DMS114 treated with DMSO at 0.1 percent for 48 hours (cell line): ENCODE measurements at regions not wholly inside any gene's neighbourhood (a gene's known extent, or its start where the extent isn't known, plus 50 kb on each side); places are given as distances from the start of the nearest gene placed in this dataset.

Experiments
- DNase-seq: peaks from one replicate; lab custom pipeline; 2025; ENCODE audit not compliant: unreplicated experiment; lab: John Stamatoyannopoulos, UW

DNA sequence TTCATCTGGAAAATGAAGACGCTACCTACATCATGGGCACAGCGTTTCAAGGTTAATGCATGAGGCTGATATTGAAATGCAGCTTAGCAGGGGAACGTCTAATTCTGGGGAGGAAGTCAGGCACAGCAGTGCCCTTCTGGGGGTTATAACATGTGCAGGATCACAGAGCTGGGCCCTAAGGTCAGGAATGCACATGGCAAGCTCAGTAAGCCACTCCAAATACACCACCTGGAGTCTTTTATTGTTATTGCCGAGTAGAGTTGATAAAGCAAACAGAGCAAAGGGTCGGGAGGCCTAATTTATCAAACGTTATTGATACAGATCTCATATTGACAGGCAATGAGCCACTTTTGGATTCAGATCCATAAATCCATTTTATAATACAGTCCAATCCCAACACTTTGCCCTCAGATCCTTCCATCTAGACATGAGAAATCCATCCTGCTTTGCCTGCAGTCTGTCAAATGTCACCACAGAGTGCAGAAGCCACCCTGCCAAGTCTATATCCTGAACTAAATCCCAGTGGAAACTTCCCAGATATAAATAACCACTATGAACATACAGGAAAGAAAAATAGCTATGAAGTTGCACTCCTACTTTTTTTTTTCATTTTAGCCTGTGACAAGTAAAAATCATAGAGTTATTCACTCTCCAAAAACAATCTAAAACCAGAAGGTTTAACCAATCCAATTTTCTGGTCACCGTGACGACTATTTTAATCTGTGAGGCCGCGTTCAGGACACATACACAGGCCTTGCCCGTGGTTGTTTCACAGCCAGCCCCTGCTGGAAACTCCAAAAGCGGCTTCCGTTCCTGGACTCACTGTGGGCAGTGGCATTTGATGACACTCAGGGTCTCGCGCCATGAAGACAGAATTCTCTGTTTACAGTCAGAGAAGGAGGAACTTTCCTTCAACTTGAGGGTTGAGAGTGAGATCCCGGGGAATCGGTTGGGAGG, 335.4 kb downstream of the DHX15 start:
- no peak for DNase-seq

DNA sequence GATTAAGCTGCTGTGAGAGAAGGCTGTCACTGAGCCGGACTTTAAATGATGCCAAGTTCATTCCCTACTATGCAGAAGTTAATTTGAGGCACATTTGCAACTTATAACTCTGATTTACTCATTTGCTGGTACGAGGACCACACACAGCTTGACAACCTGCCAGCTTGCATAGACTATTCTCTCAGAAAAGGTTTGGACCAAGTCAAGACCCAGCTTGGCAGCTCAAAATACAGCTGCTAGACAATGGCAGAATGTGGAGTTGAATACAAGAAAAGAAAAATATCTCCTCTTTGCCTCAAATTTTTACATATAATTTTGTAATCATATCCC, 338.9 kb downstream of the DHX15 start:
- no peak for DNase-seq

DNA sequence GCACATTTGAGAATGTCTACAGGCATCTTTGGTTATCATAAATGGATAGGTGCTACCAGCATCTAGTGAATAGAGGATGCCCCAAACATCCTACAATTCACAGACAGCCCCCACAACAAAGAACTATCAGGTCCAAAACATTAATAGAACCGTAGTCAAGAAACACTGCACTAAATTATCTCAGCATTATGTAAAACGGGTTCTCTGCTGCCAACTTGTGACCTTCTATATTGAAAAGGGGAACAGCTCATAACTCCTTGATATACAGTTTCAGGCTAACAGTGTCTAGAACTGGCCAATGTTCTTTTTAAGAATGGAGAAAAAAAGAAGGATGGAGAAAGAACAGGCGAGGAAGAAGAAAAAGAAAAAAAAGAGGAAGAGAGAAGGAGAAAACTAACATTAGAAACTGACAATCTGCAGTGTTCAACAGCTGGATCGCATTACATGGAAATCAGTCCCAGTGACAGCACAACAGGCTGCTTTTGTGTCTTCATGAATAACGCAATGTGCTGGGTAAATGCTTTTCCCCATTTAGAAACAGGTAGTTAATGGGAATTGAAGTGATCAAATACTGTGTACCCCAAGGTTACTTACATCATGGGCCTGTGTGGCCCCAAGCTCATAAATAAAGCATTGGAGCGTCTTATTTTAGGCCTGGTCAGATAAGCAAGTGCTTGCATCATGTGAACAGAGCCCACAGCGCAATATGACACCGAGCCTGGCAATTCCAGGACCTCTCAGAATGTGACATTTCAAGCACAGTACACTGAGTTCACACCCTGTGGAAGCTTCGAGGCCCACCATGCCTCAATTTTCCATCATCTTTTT, 339.5 kb downstream of the DHX15 start:
- DNase-seq, result no peak

DNA sequence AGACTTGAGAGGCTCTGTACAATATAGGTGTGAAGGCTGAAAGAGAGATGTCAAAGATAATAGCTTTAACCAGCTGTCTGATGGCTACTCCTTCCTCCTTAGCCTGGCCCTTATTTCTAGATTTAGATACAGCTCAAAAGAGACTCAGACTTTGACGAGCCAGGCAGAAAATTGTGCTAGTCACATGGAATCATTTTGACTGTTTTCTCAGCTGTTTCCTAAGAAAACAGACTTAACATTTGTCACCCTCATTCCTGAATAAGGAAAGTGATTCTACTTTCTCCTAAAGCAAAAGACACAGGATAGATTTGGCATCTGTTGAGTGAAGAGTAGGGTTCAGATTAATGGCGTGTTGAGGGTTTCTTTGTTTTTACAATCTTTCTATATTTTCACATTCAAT, 340.7 kb downstream of the DHX15 start:
- DNase-seq, result no peak

DNA sequence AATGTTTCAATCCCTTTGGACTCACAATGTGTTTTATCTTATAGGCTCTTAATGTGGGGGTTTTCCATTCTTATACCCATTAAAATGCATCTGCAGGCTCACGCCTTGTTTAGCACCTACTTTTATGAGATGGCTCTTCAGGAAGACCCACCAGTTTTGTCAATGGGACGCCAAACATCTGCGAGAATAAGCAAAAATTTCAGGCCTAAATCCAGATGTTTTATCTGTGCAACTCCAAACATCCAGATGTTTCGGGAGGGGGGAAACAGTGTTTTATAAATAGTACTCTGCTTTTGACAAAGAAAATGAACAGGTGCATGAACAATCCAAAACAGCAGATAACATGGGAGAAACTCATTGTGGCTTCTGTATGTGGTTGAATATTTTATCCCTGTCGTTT, 342.8 kb downstream of the DHX15 start:
- DNase-seq, result no peak

DNA sequence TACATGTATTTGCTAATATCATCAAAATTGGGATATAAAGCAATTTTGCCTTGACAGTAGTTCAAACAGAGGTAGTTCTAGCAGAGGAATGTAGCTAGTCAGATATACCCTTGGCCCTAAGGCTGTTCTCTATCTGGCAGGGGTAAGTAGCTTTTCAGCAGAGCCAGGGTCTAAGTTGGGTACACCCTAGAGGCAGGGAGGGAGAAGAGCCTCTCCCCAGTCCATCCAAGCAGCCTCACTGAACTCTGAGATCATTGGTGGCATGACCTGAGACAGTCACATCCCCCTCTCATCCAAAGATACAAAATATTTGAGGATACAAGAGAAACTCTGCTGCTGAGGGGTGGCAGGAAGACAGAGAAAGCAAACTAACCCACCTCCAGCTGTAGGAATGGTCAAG, 343.7 kb downstream of the DHX15 start:
- DNase-seq, result no peak

DNA sequence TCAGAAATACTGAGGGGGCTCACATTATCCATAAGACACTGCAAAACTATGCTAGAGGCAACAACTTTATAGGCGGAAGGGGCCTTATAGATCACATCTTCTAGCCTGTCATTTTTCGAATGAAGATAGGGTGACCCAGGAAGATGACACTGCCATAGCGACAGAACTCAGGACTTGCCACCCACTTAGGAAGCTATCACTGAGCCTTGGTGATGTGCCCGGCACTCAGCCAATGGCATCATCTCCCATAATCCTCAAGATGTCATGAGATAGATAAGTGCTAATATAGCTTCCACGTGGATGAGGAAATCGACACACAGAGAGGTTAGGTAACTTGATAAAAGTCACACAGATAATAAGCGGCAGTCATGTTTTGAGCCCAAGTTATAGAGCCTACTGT, 346.6 kb downstream of the DHX15 start:
- no peak for DNase-seq

DNA sequence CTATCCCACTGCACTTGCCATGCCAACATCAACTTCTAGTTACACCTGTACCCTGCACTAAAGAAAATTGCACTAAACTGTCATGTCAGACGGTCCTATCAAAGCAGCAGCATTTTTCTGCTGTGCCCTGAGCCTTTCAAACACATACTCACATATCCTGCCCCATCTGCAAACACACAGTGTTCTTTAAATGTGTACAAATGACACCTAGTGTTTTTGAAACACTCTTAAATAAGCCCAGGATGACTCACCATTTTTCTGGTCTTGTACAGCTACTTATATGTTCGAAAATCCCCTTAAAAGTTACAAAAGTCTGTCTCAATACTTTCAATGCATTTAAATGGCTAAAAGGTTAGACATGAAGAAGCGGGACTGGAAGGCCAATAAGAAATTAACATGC, 346.7 kb upstream of the PPARGC1A start:
- DNase-seq, result no peak

DNA sequence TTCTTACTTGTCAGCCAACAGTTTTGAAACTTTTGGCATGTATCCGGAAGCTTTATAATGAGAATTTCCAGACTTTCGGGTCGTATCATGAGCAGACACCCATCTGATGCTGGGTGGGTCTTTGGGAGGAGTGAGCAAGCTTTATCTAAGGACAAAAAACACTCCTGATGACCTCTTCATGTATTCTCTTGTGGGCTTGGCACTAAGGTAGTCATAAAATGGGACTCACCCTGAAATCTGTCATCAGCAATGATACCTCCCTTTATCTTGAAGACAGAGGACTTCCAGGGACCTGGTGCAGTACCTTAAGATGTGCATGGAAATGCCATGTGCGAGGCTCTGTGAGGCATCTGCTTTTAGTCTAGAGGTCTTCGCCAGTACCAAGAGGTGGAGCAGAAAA, 346.3 kb upstream of the PPARGC1A start:
- no peak for DNase-seq

DNA sequence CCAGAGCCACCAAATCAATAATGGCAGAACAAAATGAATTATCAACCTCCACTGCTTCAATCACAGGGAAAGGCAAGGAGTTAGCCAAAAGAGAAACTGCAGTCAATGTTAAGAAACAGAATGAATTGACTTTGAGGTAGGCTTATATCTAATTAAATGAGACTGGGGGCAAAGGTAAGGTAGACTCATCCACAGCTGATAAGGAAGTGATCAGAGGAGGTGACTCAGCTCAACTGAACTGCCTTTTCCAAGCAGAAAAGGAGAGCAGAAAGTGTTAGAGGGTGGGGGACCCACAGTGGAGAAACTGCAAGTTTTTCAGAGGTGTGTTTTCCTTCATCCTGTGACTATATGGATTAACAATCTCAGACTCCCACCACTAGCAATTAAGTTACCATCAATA, 345.8 kb upstream of the PPARGC1A start:
- DNase-seq, result no peak

DNA sequence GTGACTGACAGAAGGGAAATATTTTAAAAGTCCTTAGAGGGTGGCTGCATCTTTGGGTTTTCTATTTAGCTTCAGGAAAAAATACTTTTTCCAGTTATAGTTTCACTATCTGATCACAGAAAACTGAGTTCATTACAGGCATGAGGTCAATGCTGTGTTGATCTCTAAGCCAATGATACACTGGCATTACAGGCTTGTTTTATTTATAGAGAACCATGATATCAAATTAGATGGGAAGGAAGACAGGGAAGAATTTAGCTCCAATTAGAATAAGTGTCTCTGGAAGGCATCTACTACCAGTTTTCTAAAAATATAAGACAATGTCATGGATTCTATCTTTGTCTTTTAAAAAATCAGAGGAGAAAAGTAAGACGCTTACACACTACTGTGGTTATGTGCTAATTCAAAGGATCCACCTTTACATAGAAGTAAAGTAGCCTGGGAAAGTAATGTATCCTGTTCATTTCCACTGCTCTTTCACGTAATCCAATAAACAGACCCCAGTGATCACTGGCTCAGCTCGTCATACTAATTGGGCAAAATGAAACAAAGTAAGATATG, 344.5 kb upstream of the PPARGC1A start:
- DNase-seq, result no peak

DNA sequence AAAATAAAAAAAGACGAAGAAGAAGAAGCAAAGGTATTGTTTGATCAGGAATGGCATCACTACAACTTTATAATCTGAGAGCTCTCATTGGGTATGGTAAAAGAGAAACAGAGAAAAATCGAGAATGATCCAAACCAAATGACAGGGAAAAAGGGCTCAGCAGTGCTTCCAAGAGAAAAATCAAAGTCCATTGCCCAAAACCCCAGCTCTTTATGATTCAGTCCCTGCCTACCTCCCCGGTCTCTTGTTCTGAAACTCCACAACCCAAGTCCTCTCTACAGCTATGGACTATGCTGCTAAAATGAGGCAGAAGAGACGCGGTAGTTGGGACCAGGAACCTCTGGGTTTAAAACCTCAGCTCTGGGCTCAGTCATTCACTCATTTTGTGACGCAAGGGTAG, 341.1 kb upstream of the PPARGC1A start:
- DNase-seq, result no peak

DNA sequence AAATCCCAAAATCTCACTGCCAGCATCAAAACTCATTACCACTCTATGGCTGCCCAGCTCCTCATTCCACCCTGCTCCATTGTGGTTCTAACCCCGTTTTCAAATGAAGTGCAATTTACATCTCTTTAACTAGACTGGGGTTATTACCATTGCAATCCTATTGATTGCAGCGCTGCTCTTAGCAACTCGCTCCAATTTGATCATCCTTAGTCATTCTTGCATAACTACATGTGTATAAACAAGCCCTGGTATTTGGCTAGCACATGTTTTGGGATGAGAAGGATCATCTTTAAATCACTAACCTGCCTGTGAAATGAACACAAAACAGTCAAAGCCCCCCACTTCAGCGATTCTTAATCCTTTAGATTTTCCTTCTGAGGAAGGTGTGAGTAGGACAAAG, 340.1 kb upstream of the PPARGC1A start:
- DNase-seq, result no peak

DNA sequence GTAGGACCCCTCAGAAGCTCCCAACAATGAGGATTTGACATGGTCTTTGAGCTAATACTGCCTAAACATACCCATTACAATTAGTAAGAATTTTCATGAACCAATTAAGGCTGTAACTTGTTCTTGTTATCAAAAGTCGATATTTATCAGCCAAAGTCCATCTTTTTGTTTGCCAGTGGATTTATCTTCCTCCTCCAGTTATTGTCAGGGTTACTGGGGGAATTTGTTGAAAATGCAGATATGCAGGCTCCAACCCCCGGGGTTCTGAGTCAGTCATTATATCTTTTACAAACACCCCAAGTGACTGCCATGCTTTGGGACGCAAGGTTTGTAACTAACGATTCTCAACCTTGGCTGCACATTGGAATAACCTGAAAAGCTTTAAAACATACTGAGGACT, 338.8 kb upstream of the PPARGC1A start:
- DNase-seq, result no peak

DNA sequence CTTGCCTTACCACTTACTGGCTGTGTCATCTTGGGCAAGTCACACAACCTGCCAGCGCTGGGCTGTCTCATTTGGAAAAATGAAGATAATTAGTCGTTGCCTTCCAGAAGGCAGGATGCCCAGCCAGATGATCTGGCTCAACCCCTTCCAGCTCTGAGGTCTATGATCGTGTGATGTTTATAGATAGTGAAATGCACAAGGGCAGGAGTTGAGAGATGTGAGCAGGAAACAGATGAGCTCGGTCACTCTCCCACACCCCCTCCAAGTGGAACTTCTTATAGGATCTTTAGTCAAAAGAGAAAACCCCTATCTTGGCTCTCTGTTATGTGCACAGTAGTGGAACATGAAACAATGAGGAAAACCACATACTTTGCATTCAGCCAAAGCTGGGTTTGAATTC, 336.8 kb upstream of the PPARGC1A start:
- DNase-seq, result no peak

DNA sequence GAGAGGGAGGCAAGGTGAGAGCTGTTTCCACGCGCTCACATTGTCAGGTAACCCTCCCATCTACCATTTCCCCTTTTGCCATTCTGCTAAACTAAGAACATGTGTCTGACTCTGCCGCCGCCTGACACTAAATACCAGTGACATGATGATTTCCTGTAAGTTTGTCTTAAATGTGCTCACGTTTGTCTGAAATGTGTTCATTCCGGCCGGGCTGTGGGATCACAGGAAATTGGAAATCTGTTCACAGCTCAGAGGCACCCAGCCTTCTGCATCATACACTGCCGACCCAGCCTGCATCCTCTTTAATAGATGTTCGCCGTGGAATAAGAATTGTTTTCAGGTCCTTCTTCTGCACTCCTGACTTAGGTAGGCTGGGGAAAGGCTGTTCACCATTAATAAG, 336.2 kb upstream of the PPARGC1A start:
- no peak for DNase-seq

DNA sequence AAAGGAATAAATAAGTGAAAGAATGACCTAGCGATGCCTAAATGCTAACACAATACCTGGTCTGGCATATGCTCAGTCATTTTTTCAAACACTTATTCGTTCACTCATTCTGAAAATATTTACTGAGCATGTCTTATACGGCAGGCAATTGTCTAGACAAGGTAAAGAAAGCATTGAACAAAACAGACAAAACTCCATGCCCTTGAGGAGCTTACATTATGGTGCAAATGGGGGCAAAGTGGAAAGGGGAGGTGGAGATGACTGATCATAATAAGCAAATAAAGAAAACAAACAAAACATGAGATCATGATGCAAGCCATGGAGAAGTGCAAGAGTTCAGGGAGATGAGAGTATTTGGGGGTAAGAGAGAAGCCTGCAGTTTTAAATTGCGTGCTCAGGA, 334.6 kb upstream of the PPARGC1A start:
- no peak for DNase-seq

DNA sequence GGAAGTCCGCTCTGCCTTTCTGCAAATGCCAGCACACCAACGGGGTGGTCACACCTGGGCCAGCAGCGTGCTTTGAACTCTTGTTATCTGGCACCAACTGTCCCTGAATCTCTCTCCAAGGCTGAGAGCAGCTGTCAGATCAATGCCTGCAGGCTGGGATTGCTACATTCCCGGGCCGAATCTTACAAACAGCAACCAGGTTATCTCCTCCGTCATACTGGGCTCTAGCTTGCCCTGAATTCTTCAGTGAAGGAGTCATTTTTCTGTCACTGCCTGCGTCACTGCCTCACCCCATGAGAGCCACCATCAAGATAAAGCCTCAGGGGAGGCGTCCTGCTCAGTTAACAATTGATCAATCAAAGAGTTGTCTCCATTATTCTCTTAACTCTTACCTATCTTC, 329.4 kb upstream of the PPARGC1A start:
- DNase-seq, result no peak

DNA sequence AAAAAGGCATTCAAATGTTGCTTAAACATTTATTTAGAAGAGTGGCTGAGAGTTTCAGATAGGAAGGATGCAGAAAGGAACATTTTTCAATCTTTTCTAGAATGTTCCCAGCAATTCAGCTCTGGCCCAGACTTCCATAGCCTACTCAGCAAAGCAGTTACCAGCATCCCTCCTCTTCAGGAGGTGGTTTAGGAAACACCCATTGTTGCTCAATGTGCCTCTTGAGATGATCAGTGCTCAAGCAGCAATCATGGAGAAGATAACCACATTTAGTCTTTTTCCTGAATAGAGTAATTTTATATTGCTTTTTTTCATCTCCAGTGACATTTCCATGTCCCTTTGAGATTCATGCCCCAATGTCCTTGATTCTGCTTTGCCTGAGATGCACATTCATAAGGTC, 328.7 kb upstream of the PPARGC1A start:
- no peak for DNase-seq

DNA sequence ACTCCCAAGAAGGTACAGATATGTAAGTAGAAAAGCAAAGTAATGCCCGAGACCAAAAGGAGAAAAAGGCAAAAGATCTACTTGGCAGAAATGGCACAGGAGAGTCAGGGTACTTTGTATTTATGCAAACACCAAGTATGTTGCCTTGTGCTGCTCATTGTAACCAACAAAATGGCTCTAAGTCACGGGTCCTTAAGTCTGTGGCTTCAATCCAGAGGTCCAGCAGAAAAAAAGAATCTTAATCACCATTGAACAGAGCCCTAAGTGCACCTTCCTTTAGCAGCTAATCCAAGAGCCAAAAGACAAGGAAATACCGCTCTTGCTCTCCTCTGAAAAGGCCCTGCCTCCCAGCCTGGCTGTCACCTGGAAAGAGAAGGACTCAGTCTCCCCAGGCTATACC, 324.9 kb upstream of the PPARGC1A start:
- DNase-seq, result no peak

DNA sequence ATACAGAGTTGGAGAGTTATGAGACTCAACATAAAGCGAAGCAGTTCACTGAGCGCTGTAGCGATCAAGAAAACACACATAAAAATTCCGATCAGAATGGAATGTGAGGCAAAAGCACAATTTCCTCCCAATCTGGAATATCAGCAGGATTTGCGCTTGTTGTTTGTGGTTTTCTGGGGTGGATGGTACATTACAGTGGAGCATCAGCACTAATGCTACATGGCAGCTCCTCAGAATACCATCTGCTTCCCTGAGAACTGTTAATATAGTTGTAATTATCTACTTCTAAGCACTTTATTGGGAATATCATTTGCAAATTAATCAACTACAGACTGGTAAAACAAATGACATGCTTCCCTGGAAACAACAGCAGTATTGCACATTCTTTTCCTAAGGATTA, 324.1 kb upstream of the PPARGC1A start:
- no peak for DNase-seq

DNA sequence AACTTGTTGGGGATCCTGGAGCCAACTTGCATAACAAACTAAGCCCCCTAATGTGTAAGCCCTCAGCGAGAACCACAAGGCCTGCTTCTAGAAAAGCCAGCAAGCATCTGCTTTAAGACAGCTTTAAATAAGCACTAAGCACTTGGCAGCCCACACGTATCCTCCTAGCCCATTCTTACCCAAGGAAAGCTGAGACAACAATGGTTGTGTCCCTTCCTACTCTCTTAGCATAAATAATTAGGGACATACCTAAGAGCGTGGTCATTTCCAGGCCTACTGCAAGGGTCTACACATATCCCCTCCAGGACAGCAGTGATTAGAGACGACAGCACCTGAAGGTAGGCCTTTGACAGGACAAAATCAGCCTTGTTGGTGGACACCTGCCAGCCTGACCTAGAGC, 322.8 kb upstream of the PPARGC1A start:
- no peak for DNase-seq
